ENCODE measurements at regions not wholly inside any gene's neighbourhood (a gene's known extent, or its start where the extent isn't known, plus 50 kb on each side); places are given as distances from the start of the nearest gene placed in this dataset.

- Histone ChIP-seq H3K36me3 (ENCODE audit: control insufficient read depth, insufficient read depth, low read length) (no peaks in the 10 kb centered on the region), H3K4me1 (ENCODE audit: control insufficient read depth, insufficient read depth, low read length) (no peaks in the 10 kb centered on the region), H3K27me3 (ENCODE audit: control insufficient read depth, insufficient read depth, low read length) (no peaks in the 10 kb centered on the region), H3K27ac (ENCODE audit: low read depth, low read length) (no peak overlapping the region), H3K4me3 (ENCODE audit: low read depth, low read length) (no peak overlapping the region), H3K9me3 (ENCODE audit: control insufficient read depth, insufficient read depth, low read length) (peaks cover 2% of the 10 kb centered on the region)
- DNase-seq (ENCODE audit: low read depth in 4 of 6, low spot score in 6 of 6), result no peak
Measured at GRCh38 chr2:52113338-52113737, 1081.4 kb upstream of the NRXN1 start.

- peaks cover 2% of the 10 kb centered on the region for H3K9me3 ChIP-seq (ENCODE audit: control insufficient read depth, insufficient read depth, low read length)
- H3K27me3 ChIP-seq (ENCODE audit: control insufficient read depth, insufficient read depth, low read length), result no peaks in the 10 kb centered on the region
- H3K4me3 ChIP-seq (ENCODE audit: low read depth, low read length), result no peak overlapping the region
- no peak for DNase-seq (ENCODE audit: low read depth in 4 of 6, low spot score in 6 of 6)
- WGBS (ENCODE audit: insufficient coverage), result 100% methylated on average over 1 of the region's 3 CpGs
- no peaks in the 10 kb centered on the region for H3K4me1 ChIP-seq (ENCODE audit: control insufficient read depth, insufficient read depth, low read length)
- no peak overlapping the region for H3K27ac ChIP-seq (ENCODE audit: low read depth, low read length)
- H3K36me3 ChIP-seq (ENCODE audit: control insufficient read depth, insufficient read depth, low read length), result no peaks in the 10 kb centered on the region
Measured at GRCh38 chr2:52112141-52112540, 1080.2 kb upstream of the NRXN1 start.

GRCh38 chr2:52107124-52107523 lies 1075.2 kb upstream of the NRXN1 start:
- Histone ChIP-seq H3K4me3 (ENCODE audit: low read depth, low read length) (no peak overlapping the region), H3K27me3 (ENCODE audit: control insufficient read depth, insufficient read depth, low read length) (no peaks in the 10 kb centered on the region), H3K36me3 (ENCODE audit: control insufficient read depth, insufficient read depth, low read length) (no peaks in the 10 kb centered on the region), H3K4me1 (ENCODE audit: control insufficient read depth, insufficient read depth, low read length) (no peaks in the 10 kb centered on the region), H3K9me3 (ENCODE audit: control insufficient read depth, insufficient read depth, low read length) (peaks cover 2% of the 10 kb centered on the region), H3K27ac (ENCODE audit: low read depth, low read length) (no peak overlapping the region)
- peak in 1 of 6 donors; percentile 3 for DNase-seq (ENCODE audit: low read depth in 4 of 6, low spot score in 6 of 6)
- WGBS (ENCODE audit: insufficient coverage), result no CpG with 5 or more reads among the region's 6 CpGs

- H3K4me1 ChIP-seq (ENCODE audit: control insufficient read depth, insufficient read depth, low read length), result no peaks in the 10 kb centered on the region
- WGBS (ENCODE audit: insufficient coverage), result no CpG with 5 or more reads among the region's 4 CpGs
Measured at GRCh38 chr2:52097071-52097470, 1065.1 kb upstream of the NRXN1 start.

GRCh38 chr2:52084759-52085158 lies 1052.8 kb upstream of the NRXN1 start:
- Histone ChIP-seq H3K4me1 (ENCODE audit: control insufficient read depth, insufficient read depth, low read length) (no peaks in the 10 kb centered on the region), H3K27me3 (ENCODE audit: control insufficient read depth, insufficient read depth, low read length) (no peaks in the 10 kb centered on the region), H3K4me3 (ENCODE audit: low read depth, low read length) (no peak overlapping the region), H3K27ac (ENCODE audit: low read depth, low read length) (no peak overlapping the region), H3K36me3 (ENCODE audit: control insufficient read depth, insufficient read depth, low read length) (no peaks in the 10 kb centered on the region), H3K9me3 (ENCODE audit: control insufficient read depth, insufficient read depth, low read length) (no peaks in the 10 kb centered on the region)
- no CpG with 5 or more reads among the region's 1 CpG for WGBS (ENCODE audit: insufficient coverage)
- DNase-seq (ENCODE audit: low read depth in 4 of 6, low spot score in 6 of 6), result no peak

More at GRCh38 chr2:52097071-52097470, 1065.1 kb upstream of the NRXN1 start:
- Histone ChIP-seq H3K36me3 (ENCODE audit: control insufficient read depth, insufficient read depth, low read length) (no peaks in the 10 kb centered on the region), H3K9me3 (ENCODE audit: control insufficient read depth, insufficient read depth, low read length) (no peaks in the 10 kb centered on the region), H3K4me3 (ENCODE audit: low read depth, low read length) (no peak overlapping the region), H3K27me3 (ENCODE audit: control insufficient read depth, insufficient read depth, low read length) (no peaks in the 10 kb centered on the region), H3K27ac (ENCODE audit: low read depth, low read length) (no peak overlapping the region)
- DNase-seq (ENCODE audit: low read depth in 4 of 6, low spot score in 6 of 6), result no peak

- Histone ChIP-seq H3K9me3 (ENCODE audit: control insufficient read depth, insufficient read depth, low read length) (no peaks in the 10 kb centered on the region), H3K4me1 (ENCODE audit: control insufficient read depth, insufficient read depth, low read length) (no peaks in the 10 kb centered on the region), H3K4me3 (ENCODE audit: low read depth, low read length) (no peak overlapping the region), H3K27me3 (ENCODE audit: control insufficient read depth, insufficient read depth, low read length) (no peaks in the 10 kb centered on the region), H3K36me3 (ENCODE audit: control insufficient read depth, insufficient read depth, low read length) (no peaks in the 10 kb centered on the region), H3K27ac (ENCODE audit: low read depth, low read length) (no peak overlapping the region)
- no peak for DNase-seq (ENCODE audit: low read depth in 4 of 6, low spot score in 6 of 6)
Measured at GRCh38 chr2:52083214-52083613, 1051.3 kb upstream of the NRXN1 start.

GRCh38 chr2:52082646-52083045 lies 1050.7 kb upstream of the NRXN1 start:
- no peak for DNase-seq (ENCODE audit: low read depth in 4 of 6, low spot score in 6 of 6)
- H3K27me3 ChIP-seq (ENCODE audit: control insufficient read depth, insufficient read depth, low read length), result no peaks in the 10 kb centered on the region
- H3K4me3 ChIP-seq (ENCODE audit: low read depth, low read length), result no peak overlapping the region
- H3K36me3 ChIP-seq (ENCODE audit: control insufficient read depth, insufficient read depth, low read length), result no peaks in the 10 kb centered on the region
- no peaks in the 10 kb centered on the region for H3K9me3 ChIP-seq (ENCODE audit: control insufficient read depth, insufficient read depth, low read length)
- no peak overlapping the region for H3K27ac ChIP-seq (ENCODE audit: low read depth, low read length)
- no peaks in the 10 kb centered on the region for H3K4me1 ChIP-seq (ENCODE audit: control insufficient read depth, insufficient read depth, low read length)

- Histone ChIP-seq H3K36me3 (ENCODE audit: control insufficient read depth, insufficient read depth, low read length) (no peaks in the 10 kb centered on the region), H3K4me3 (ENCODE audit: low read depth, low read length) (no peak overlapping the region), H3K4me1 (ENCODE audit: control insufficient read depth, insufficient read depth, low read length) (no peaks in the 10 kb centered on the region), H3K27ac (ENCODE audit: low read depth, low read length) (no peak overlapping the region), H3K27me3 (ENCODE audit: control insufficient read depth, insufficient read depth, low read length) (no peaks in the 10 kb centered on the region), H3K9me3 (ENCODE audit: control insufficient read depth, insufficient read depth, low read length) (no peaks in the 10 kb centered on the region)
- DNase-seq (ENCODE audit: low read depth in 4 of 6, low spot score in 6 of 6), result no peak
- no CpG with 5 or more reads among the region's 2 CpGs for WGBS (ENCODE audit: insufficient coverage)
Measured at GRCh38 chr2:52079602-52080001, 1047.7 kb upstream of the NRXN1 start.

- Histone ChIP-seq H3K36me3 (ENCODE audit: control insufficient read depth, insufficient read depth, low read length) (no peaks in the 10 kb centered on the region), H3K9me3 (ENCODE audit: control insufficient read depth, insufficient read depth, low read length) (no peaks in the 10 kb centered on the region), H3K27me3 (ENCODE audit: control insufficient read depth, insufficient read depth, low read length) (no peaks in the 10 kb centered on the region), H3K4me1 (ENCODE audit: control insufficient read depth, insufficient read depth, low read length) (no peaks in the 10 kb centered on the region), H3K27ac (ENCODE audit: low read depth, low read length) (no peak overlapping the region), H3K4me3 (ENCODE audit: low read depth, low read length) (no peak overlapping the region)
- no peak for DNase-seq (ENCODE audit: low read depth in 4 of 6, low spot score in 6 of 6)
Measured at GRCh38 chr2:52077159-52077558, 1045.2 kb upstream of the NRXN1 start.

- Histone ChIP-seq H3K27ac (ENCODE audit: low read depth, low read length) (no peak overlapping the region), H3K36me3 (ENCODE audit: control insufficient read depth, insufficient read depth, low read length) (no peaks in the 10 kb centered on the region), H3K9me3 (ENCODE audit: control insufficient read depth, insufficient read depth, low read length) (no peaks in the 10 kb centered on the region), H3K4me3 (ENCODE audit: low read depth, low read length) (no peak overlapping the region), H3K27me3 (ENCODE audit: control insufficient read depth, insufficient read depth, low read length) (no peaks in the 10 kb centered on the region), H3K4me1 (ENCODE audit: control insufficient read depth, insufficient read depth, low read length) (no peaks in the 10 kb centered on the region)
- WGBS (ENCODE audit: insufficient coverage), result 83% methylated on average over 2 of the region's 4 CpGs
- DNase-seq (ENCODE audit: low read depth in 4 of 6, low spot score in 6 of 6), result peak in 5 of 6 donors; percentile 6 to 49 (median 6)
Measured at GRCh38 chr2:52074130-52074719, 1042.3 kb upstream of the NRXN1 start.
